AG04450 (cell line): ENCODE measurements at regions not wholly inside any gene's neighbourhood (a gene's known extent, or its start where the extent isn't known, plus 50 kb on each side); places are given as distances from the start of the nearest gene placed in this dataset.

Experiments
- CTCF ChIA-PET: fragments of 300-600, 350-600 bp; formaldehyde crosslinking; extraction: SDS; loops from one replicate; lab custom pipeline; 2022; ENCODE audit warnings: antibody characterized with exemption, inconsistent platforms; lab: Charles Lee
- POLR2A ChIA-PET: fragments of 350-600 bp; formaldehyde crosslinking; extraction: SDS; loops from one replicate; lab custom pipeline; 2021; ENCODE audit warnings: antibody characterized with exemption, inconsistent platforms; lab: Yijun Ruan, JAX
- DNase-seq: peaks from one replicate; pipeline ENCODE4 v3.0.0-alpha.2; 2011; ENCODE audit warnings: low read depth, low spot score
- H3K27ac ChIP-seq: one replicate; pipeline ENCODE4 v1.5.1; 2012; ENCODE audit warnings: low read depth, low read length, control low read depth
- H3K27me3 ChIP-seq: one replicate; pipeline ENCODE4 v1.6.0; 2012; ENCODE audit warnings: low read length; ENCODE audit not compliant: control insufficient read depth, insufficient read depth
- H3K4me3 ChIP-seq: 2 replicates; pipeline ENCODE4 v1.5.1; 2011; ENCODE audit warnings: mild to moderate bottlenecking, low read depth, low read length, control low read depth
- H3K9me3 ChIP-seq: 2 replicates; pipeline ENCODE4 v1.5.1; 2012; ENCODE audit warnings: low read length; ENCODE audit not compliant: control insufficient read depth, insufficient read depth
- TF ChIP-seq, protein P1 (sequence below): IDR thresholded peaks from 2 replicates; pipeline ENCODE4 v1.5.1; 2011; ENCODE audit warnings: low read depth, low read length, control low read depth, inconsistent platforms

DNA sequence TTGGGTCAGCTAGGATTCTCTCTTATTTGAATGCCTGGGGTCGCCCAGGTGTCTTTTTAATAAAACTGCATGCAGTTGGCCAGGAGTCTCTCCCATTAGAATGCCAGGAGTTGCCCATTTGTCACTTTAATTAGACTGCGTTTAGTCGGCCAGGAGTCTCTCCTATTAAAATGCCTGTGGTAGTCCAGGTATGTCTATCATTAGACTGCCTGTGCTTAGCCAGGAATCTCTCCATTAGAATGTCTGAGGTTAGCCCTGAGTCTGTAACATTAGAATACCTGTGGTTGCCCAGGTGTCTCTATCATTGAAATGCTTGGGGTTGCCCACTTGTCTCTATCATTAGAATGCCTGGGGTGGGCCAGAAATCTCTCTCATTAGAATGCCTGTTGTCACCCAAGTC, 1470.9 kb downstream of the UQCRFS1 start:
- Histone ChIP-seq H3K27ac (no peak overlapping the region), H3K27me3 (no peaks in the 10 kb centered on the region), H3K4me3 (no peak overlapping the region), H3K9me3 (peaks cover 2% of the 10 kb centered on the region; the same call in 1 of the 2 replicates)
- DNase-seq: no peak
- POLR2A ChIA-PET: no interaction called here
- TF ChIP-seq, protein P1, sequence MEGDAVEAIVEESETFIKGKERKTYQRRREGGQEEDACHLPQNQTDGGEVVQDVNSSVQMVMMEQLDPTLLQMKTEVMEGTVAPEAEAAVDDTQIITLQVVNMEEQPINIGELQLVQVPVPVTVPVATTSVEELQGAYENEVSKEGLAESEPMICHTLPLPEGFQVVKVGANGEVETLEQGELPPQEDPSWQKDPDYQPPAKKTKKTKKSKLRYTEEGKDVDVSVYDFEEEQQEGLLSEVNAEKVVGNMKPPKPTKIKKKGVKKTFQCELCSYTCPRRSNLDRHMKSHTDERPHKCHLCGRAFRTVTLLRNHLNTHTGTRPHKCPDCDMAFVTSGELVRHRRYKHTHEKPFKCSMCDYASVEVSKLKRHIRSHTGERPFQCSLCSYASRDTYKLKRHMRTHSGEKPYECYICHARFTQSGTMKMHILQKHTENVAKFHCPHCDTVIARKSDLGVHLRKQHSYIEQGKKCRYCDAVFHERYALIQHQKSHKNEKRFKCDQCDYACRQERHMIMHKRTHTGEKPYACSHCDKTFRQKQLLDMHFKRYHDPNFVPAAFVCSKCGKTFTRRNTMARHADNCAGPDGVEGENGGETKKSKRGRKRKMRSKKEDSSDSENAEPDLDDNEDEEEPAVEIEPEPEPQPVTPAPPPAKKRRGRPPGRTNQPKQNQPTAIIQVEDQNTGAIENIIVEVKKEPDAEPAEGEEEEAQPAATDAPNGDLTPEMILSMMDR: no peak
- CTCF ChIA-PET: no interaction called here

- ChIA-PET CTCF (no interaction called here), POLR2A (no interaction called here)
- DNase-seq: no peak
- no peak overlapping the region for H3K27ac ChIP-seq
- no peaks in the 10 kb centered on the region for H3K27me3 ChIP-seq
- H3K9me3 ChIP-seq: no peaks in the 10 kb centered on the region
- TF ChIP-seq, protein P1: no peak
- no peak overlapping the region for H3K4me3 ChIP-seq
Measured at GRCh38 chr19:27741236-27741635, 1471.7 kb downstream of the UQCRFS1 start.

- no peaks in the 10 kb centered on the region for H3K27me3 ChIP-seq
- H3K27ac ChIP-seq: no peak overlapping the region
- H3K4me3 ChIP-seq: no peak overlapping the region
- H3K9me3 ChIP-seq: no peaks in the 10 kb centered on the region
- TF ChIP-seq, protein P1: no peak
- DNase-seq: no peak
- ChIA-PET CTCF (no interaction called here), POLR2A (no interaction called here)
Measured at GRCh38 chr19:27740396-27740795, 1472.6 kb downstream of the UQCRFS1 start.

DNA sequence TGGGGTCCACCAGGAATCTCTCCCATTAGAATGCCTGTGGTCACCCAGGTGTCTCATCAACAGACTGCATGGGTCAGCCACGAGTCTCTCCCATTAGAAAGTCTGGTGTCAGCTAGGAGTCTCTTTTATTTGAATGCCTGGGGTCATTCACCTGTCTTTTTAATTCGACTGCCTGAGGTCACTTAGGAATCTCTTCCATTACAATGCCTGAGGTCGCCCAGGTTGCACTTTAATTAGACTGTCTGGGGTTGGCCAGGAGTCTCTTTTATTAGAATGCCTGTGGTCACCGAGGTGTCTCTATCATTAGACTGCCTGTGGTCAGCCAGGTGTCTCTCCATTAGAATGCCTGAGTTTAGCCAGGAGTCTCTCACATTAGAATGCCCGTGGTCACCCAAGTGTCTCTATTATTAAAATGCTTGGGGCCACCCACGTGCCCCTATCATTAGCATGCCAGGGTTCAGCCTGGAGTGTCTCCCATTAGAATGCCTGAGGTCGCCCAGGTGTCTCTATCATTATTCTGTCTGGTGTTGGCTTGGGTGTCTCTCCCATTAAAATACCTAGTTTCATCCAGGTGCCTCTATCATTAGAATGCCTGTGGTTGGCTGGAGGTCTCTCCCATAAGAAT, 1474.3 kb downstream of the UQCRFS1 start:
- TF ChIP-seq, protein P1: no peak
- Histone ChIP-seq H3K27ac (no peak overlapping the region), H3K27me3 (no peaks in the 10 kb centered on the region), H3K4me3 (no peak overlapping the region), H3K9me3 (no peaks in the 10 kb centered on the region)
- DNase-seq: no peak
- ChIA-PET CTCF (no interaction called here), POLR2A (no interaction called here)

DNA sequence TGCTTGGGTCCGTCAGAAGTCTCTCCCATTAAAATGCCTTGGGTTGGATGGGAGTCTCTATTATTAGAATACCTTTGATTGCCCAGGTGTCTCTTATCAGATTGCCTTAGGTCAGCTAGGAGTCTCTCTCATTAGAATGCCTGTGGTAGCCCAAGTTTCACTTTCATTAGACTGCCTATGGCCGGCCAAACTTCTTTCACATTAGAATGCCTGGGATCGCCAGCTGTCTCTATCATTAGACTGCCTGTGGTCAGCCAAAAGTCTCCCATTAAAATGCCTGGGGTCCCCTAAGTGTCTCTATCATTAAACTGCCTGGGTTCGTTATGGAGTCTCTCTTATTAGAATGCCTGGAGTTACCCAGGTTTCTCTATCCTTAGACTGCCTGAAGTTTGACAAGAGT, 1476.7 kb downstream of the UQCRFS1 start:
- TF ChIP-seq, protein P1: no peak
- Histone ChIP-seq H3K9me3 (no peaks in the 10 kb centered on the region), H3K27me3 (no peaks in the 10 kb centered on the region), H3K27ac (no peak overlapping the region), H3K4me3 (no peak overlapping the region)
- POLR2A ChIA-PET: no interaction called here
- no peak for DNase-seq
- CTCF ChIA-PET: no interaction called here
